ENCODE measurements at regions not wholly inside any gene's neighbourhood (a gene's known extent, or its start where the extent isn't known, plus 50 kb on each side); places are given as distances from the start of the nearest gene placed in this dataset.
"Not testable (repeated sequence)": the region's sequence is repeated elsewhere in the genome, so short reads cannot be mapped to it uniquely, and the experiment has no call there.

DNA sequence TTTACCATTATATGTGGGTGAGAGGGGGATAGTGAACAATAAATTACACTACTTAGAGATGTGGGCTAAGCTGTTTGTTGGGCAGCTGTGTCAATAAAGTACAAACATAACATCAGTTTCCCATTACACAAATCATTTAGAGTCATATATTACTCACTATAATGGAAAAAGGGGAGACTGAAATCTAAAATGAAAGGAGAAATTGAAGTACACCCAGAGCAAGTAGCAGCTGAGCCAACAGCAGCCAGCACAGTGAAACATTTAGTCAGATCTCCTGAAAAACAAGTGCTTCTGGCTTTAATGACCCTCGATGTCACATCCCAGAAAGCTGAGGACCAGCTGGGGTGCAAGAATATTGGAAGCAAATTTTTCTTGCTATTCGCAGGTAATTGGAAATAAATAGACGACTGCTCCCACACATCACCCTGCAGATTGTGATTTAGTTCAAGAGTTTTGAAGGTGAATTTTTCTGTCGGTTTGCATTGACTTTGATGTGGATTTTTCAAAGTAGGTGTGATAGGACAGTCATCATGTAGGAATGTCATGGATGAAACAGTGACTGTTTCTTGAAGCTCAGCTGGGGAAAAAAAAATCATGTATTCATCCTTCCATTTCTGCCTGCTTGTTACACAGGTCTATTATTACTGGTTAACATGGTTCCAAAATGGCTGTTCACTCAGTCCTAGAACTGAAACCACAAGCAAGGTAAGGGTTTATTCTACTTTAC, 1607.3 kb upstream of the CELF4 start:
- H3K4me3 ChIP-seq (ENCODE audit: low read length), result no peak overlapping the region

GRCh38 chr18:39168723-39169122, 1603.1 kb upstream of the CELF4 start:
- Mint-ChIP-seq H3K9me3 (peaks cover 4 to 17% (median 9%) of the 10 kb centered on the region in 5 donors), H3K27me3 (no peaks in the 10 kb centered on the region), H3K36me3 (no peaks in the 10 kb centered on the region), H3K4me1 (no peaks in the 10 kb centered on the region), H3K27ac (no peak overlapping the region), H3K4me3 (no peak overlapping the region)
- no peaks in the 10 kb centered on the region for H3K36me3 ChIP-seq (ENCODE audit: insufficient read depth, low read length)
- no peak for DNase-seq
- no peaks in the 10 kb centered on the region for H3K27me3 ChIP-seq (ENCODE audit: insufficient read depth, low read length, poor library complexity, severe bottlenecking)
- CTCF ChIA-PET, result no interaction called here
- no peak overlapping the region for H3K4me3 ChIP-seq (ENCODE audit: low read length)
- H3K27ac ChIP-seq (ENCODE audit: low read depth, low read length), result no peak overlapping the region
- no peaks in the 10 kb centered on the region for H3K4me1 ChIP-seq (ENCODE audit: insufficient read depth, low read length)
- POLR2A ChIA-PET, result no interaction called here
- H3K9me3 ChIP-seq (ENCODE audit: low read length), result no peaks in the 10 kb centered on the region

More for the DNA sequence above, 1607.3 kb upstream of the CELF4 start:
- no peaks in the 10 kb centered on the region for H3K36me3 ChIP-seq (ENCODE audit: insufficient read depth, low read length)
- no peaks in the 10 kb centered on the region for H3K36me3 Mint-ChIP-seq
- H3K9me3 ChIP-seq (ENCODE audit: low read length), result no peaks in the 10 kb centered on the region
- DNase-seq, result no peak
- H3K4me3 Mint-ChIP-seq, result no peak overlapping the region
- no peak overlapping the region for H3K27ac Mint-ChIP-seq
- ChIA-PET POLR2A (no interaction called here), CTCF (no interaction called here)
- no peaks in the 10 kb centered on the region for H3K27me3 Mint-ChIP-seq
- H3K9me3 Mint-ChIP-seq, result peaks cover 2 to 12% (median 8%) of the 10 kb centered on the region in 5 donors
- H3K27ac ChIP-seq (ENCODE audit: low read depth, low read length), result no peak overlapping the region
- H3K4me1 Mint-ChIP-seq, result no peaks in the 10 kb centered on the region
- H3K27me3 ChIP-seq (ENCODE audit: insufficient read depth, low read length, poor library complexity, severe bottlenecking), result no peaks in the 10 kb centered on the region
- H3K4me1 ChIP-seq (ENCODE audit: insufficient read depth, low read length), result no peaks in the 10 kb centered on the region

- Histone ChIP-seq H3K36me3 (ENCODE audit: insufficient read depth, low read length) (no peaks in the 10 kb centered on the region), H3K4me3 (ENCODE audit: low read length) (no peak overlapping the region), H3K9me3 (ENCODE audit: low read length) (no peaks in the 10 kb centered on the region), H3K27ac (ENCODE audit: low read depth, low read length) (no peak overlapping the region), H3K4me1 (ENCODE audit: insufficient read depth, low read length) (no peaks in the 10 kb centered on the region), H3K27me3 (ENCODE audit: insufficient read depth, low read length, poor library complexity, severe bottlenecking) (no peaks in the 10 kb centered on the region)
- POLR2A ChIA-PET, result no interaction called here
- Mint-ChIP-seq H3K9me3 (peaks cover 4 to 17% (median 10%) of the 10 kb centered on the region in 5 donors), H3K4me1 (no peaks in the 10 kb centered on the region), H3K4me3 (no peak overlapping the region), H3K27ac (no peak overlapping the region), H3K36me3 (no peaks in the 10 kb centered on the region), H3K27me3 (no peaks in the 10 kb centered on the region)
- CTCF ChIA-PET, result no interaction called here
- no peak for DNase-seq
Measured at GRCh38 chr18:39167990-39168389, 1602.4 kb upstream of the CELF4 start.

DNA sequence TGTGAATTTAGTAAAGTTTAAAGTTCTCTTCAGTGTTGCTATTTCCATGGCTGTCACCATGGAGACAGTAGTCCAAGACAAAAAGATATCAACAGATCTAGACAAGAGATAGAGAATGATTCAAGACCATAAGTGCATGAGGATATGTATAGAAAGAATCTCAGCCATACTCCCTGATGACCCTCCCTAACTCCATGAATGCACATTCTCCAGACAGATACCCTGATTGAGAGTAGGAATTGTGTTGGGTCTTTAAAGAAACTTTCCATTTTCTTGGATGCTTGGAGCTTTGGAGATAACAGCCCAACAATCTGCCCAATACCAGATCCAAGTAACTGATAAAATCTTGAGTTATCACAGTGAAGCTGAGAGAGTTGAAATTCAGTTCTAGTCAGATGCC, 1601.2 kb upstream of the CELF4 start:
- no peaks in the 10 kb centered on the region for H3K9me3 ChIP-seq (ENCODE audit: low read length)
- CTCF ChIA-PET, result no interaction called here
- H3K27me3 ChIP-seq (ENCODE audit: insufficient read depth, low read length, poor library complexity, severe bottlenecking), result no peaks in the 10 kb centered on the region
- no peak for DNase-seq
- no peaks in the 10 kb centered on the region for H3K36me3 ChIP-seq (ENCODE audit: insufficient read depth, low read length)
- POLR2A ChIA-PET, result no interaction called here
- Mint-ChIP-seq H3K27ac (no peak overlapping the region), H3K4me3 (no peak overlapping the region), H3K9me3 (peaks cover 4 to 14% (median 11%) of the 10 kb centered on the region in 5 donors), H3K27me3 (no peaks in the 10 kb centered on the region), H3K36me3 (no peaks in the 10 kb centered on the region), H3K4me1 (no peaks in the 10 kb centered on the region)
- no peak overlapping the region for H3K4me3 ChIP-seq (ENCODE audit: low read length)
- no peaks in the 10 kb centered on the region for H3K4me1 ChIP-seq (ENCODE audit: insufficient read depth, low read length)
- H3K27ac ChIP-seq (ENCODE audit: low read depth, low read length), result no peak overlapping the region

- Histone ChIP-seq H3K36me3 (ENCODE audit: insufficient read depth, low read length) (no peaks in the 10 kb centered on the region), H3K9me3 (ENCODE audit: low read length) (no peaks in the 10 kb centered on the region), H3K27me3 (ENCODE audit: insufficient read depth, low read length, poor library complexity, severe bottlenecking) (no peaks in the 10 kb centered on the region), H3K4me3 (ENCODE audit: low read length) (no peak overlapping the region), H3K27ac (ENCODE audit: low read depth, low read length) (no peak overlapping the region), H3K4me1 (ENCODE audit: insufficient read depth, low read length) (no peaks in the 10 kb centered on the region)
- H3K27ac Mint-ChIP-seq, result no peak overlapping the region
- POLR2A ChIA-PET, result no interaction called here
- H3K4me1 Mint-ChIP-seq, result no peaks in the 10 kb centered on the region
- CTCF ChIA-PET, result interaction anchor here (1.2 kb wide), 1 partner anchor 10 kb away, joined by 3 read pairs; no protein-coding TSS in a partner anchor
- no peak for DNase-seq
- H3K36me3 Mint-ChIP-seq, result no peaks in the 10 kb centered on the region
- H3K4me3 Mint-ChIP-seq, result no peak overlapping the region
- peaks cover 3 to 14% (median 11%) of the 10 kb centered on the region in 5 donors for H3K9me3 Mint-ChIP-seq
- H3K27me3 Mint-ChIP-seq, result no peaks in the 10 kb centered on the region
Measured at GRCh38 chr18:39162013-39162827, 1596.6 kb upstream of the CELF4 start.

DNA sequence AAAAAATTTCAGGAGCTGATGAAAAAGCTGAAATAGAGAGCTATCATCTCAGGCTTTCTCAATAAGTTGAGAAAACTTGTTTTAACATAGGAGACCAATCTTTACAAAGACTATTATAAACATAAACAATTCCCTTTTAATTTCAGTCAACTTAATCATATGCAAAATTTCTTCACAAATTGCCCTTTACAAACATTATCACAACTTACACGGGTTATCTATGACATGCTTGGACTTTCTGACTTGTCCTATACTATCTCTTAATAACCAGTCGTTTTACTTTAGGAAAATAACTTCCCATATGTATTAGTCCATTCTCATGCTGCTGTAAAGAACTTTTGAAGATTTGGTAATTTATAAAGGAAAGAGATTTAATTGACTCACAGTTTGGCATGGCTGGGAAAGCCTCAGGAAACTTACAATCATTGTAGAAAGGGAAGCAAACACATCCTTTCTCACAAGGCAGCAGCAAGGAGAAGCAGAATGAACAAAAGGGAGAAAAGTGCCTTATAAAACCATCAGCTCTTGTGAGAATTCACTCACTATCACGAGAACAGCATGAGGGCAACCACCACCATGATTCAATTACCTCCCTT, 1583.7 kb upstream of the CELF4 start:
- CTCF ChIA-PET, result no interaction called here
- Mint-ChIP-seq H3K36me3 (no peaks in the 10 kb centered on the region), H3K27me3 (no peaks in the 10 kb centered on the region), H3K27ac (no peak overlapping the region), H3K4me3 (no peak overlapping the region), H3K9me3 (peaks cover 7 to 24% (median 17%) of the 10 kb centered on the region in 5 donors), H3K4me1 (no peaks in the 10 kb centered on the region)
- Histone ChIP-seq H3K9me3 (ENCODE audit: low read length) (no peaks in the 10 kb centered on the region), H3K27me3 (ENCODE audit: insufficient read depth, low read length, poor library complexity, severe bottlenecking) (no peaks in the 10 kb centered on the region), H3K36me3 (ENCODE audit: insufficient read depth, low read length) (no peaks in the 10 kb centered on the region), H3K27ac (ENCODE audit: low read depth, low read length) (no peak overlapping the region), H3K4me3 (ENCODE audit: low read length) (no peak overlapping the region), H3K4me1 (ENCODE audit: insufficient read depth, low read length) (no peaks in the 10 kb centered on the region)
- DNase-seq, result no peak
- POLR2A ChIA-PET, result no interaction called here

DNA sequence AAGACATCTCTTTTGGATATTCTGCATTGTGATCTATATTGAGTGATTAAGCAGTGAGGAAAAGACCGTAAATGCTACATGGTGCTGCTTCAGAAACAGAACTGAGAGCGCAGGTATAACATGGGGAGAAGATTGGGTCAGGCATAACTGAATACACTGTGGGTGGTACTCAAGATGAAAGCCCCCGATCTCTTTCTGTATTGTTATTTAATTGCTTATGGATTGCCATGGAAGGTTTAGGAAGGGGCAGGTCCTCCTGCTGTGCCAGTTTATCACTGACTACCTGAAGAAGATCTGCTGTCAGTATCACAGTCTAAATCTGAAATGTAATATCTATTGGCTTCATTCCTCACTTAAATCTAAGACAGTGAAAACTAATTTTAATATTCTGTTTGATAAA, 1568.7 kb upstream of the CELF4 start:
- no peaks in the 10 kb centered on the region for H3K4me1 ChIP-seq (ENCODE audit: insufficient read depth, low read length)
- H3K27me3 ChIP-seq (ENCODE audit: insufficient read depth, low read length, poor library complexity, severe bottlenecking), result no peaks in the 10 kb centered on the region
- POLR2A ChIA-PET, result no interaction called here
- no peaks in the 10 kb centered on the region for H3K9me3 ChIP-seq (ENCODE audit: low read length)
- H3K9me3 Mint-ChIP-seq, result peaks cover 0 to 22% (median 2%) of the 10 kb centered on the region in 5 donors
- DNase-seq, result no peak
- no peak overlapping the region for H3K27ac ChIP-seq (ENCODE audit: low read depth, low read length)
- no peak overlapping the region for H3K27ac Mint-ChIP-seq
- no peaks in the 10 kb centered on the region for H3K36me3 Mint-ChIP-seq
- no peak overlapping the region for H3K4me3 Mint-ChIP-seq
- H3K27me3 Mint-ChIP-seq, result no peaks in the 10 kb centered on the region
- CTCF ChIA-PET, result no interaction called here
- no peaks in the 10 kb centered on the region for H3K4me1 Mint-ChIP-seq
- H3K36me3 ChIP-seq (ENCODE audit: insufficient read depth, low read length), result no peaks in the 10 kb centered on the region
- H3K4me3 ChIP-seq (ENCODE audit: low read length), result no peak overlapping the region

DNA sequence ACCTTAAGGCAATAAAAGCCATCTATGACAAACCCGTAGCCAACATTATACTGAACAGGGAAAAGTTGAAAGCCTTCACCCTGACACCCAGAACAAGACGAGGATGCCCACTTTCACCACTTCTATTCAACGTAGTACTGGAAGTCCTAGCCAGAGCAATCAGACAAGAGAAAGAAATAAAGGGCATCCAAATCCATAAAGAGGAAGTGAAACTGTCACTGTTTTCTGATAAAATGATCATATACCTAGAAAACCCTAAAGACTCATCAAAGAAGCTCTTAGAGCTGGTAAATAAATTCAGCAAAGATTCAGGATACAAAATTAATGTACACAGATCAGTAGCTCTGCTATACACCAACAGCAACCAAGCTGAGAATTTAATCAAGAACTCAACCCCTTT, 1561.9 kb upstream of the CELF4 start:
- CTCF ChIA-PET; H3K27ac ChIP-seq (ENCODE audit: low read depth, low read length); H3K36me3 ChIP-seq (ENCODE audit: insufficient read depth, low read length); H3K27me3 ChIP-seq (ENCODE audit: insufficient read depth, low read length, poor library complexity, severe bottlenecking); DNase-seq; H3K9me3 ChIP-seq (ENCODE audit: low read length); H3K4me3 ChIP-seq (ENCODE audit: low read length); H3K4me3 Mint-ChIP-seq; H3K27ac Mint-ChIP-seq; POLR2A ChIA-PET; H3K4me1 ChIP-seq (ENCODE audit: insufficient read depth, low read length); H3K36me3 Mint-ChIP-seq; H3K4me1 Mint-ChIP-seq; H3K27me3 Mint-ChIP-seq: not testable (repeated sequence)
- peaks cover 3 to 17% (median 9%) of the 10 kb centered on the region in 5 donors for H3K9me3 Mint-ChIP-seq

All from CD8-positive, alpha-beta memory T cell (primary cell).